H1 (cell line): ENCODE measurements at regions not wholly inside any gene's neighbourhood (a gene's known extent, or its start where the extent isn't known, plus 50 kb on each side); places are given as distances from the start of the nearest gene placed in this dataset.

Source experiments
- CTCF ChIA-PET: fragments of 300-600 bp; sonication (Branson Sonifier 250); formaldehyde crosslinking; loops from one replicate; lab custom pipeline; 2021; ENCODE audit not compliant: partially characterized antibody; lab: Charles Lee
- POLR2A ChIA-PET: fragments of 300-600 bp; sonication (Branson Sonifier 250); formaldehyde crosslinking; loops from one replicate; lab custom pipeline; 2021; ENCODE audit warnings: inconsistent platforms; ENCODE audit not compliant: partially characterized antibody; lab: Charles Lee
- DNase-seq, 2 experiments: peaks; one replicate each; pipeline versions ENCODE4 v3.0.0 to v3.0.0-alpha.2; 2010 to 2022; ENCODE audit warnings: low spot score in 2 of 2, low read depth in 1 of 2, mixed read lengths in 1 of 2
- FAIRE-seq: peaks from 2 replicates; lab custom pipeline; 2011; peaks lifted over from hg19 to GRCh38; lab: Jason Lieb, UNC
- H2AFZ ChIP-seq: 2 replicates; pipeline ENCODE4 v1.8.1; 2012; ENCODE audit warnings: low read length, inconsistent platforms
- H2AK5ac ChIP-seq: 2 replicates; pipeline ENCODE4 v1.6.1; 2013; ENCODE audit warnings: low read depth, low read length
- H2BK120ac ChIP-seq: replicated peaks from 2 replicates; pipeline ENCODE3; 2013; ENCODE audit warnings: low read depth, low read length, inconsistent platforms
- H2BK12ac ChIP-seq: 2 replicates; pipeline ENCODE4 v1.6.1; 2013; ENCODE audit warnings: low read depth, low read length
- H2BK15ac ChIP-seq: 2 replicates; pipeline ENCODE4 v1.6.1; 2013; ENCODE audit warnings: low read length
- H2BK20ac ChIP-seq: 2 replicates; pipeline ENCODE4 v1.6.1; 2013; ENCODE audit warnings: low read length
- H2BK5ac ChIP-seq: 2 replicates; pipeline ENCODE4 v1.6.1; 2013; ENCODE audit warnings: low read depth, low read length
- H3K14ac ChIP-seq: 2 replicates; pipeline ENCODE4 v1.6.1; 2013; ENCODE audit warnings: inconsistent platforms; ENCODE audit not compliant: insufficient read length
- H3K18ac ChIP-seq: 2 replicates; pipeline ENCODE4 v1.6.1; 2013; ENCODE audit warnings: low read length; ENCODE audit errors: extremely low read depth
- H3K23ac ChIP-seq: 2 replicates; pipeline ENCODE4 v1.6.1; 2013; ENCODE audit warnings: inconsistent platforms; ENCODE audit not compliant: insufficient read length
- H3K23me2 ChIP-seq: 2 replicates; pipeline ENCODE4 v1.6.1; 2013; ENCODE audit warnings: low read depth, low read length
- H3K27ac ChIP-seq: 2 replicates; pipeline ENCODE4 v1.6.1; 2011; ENCODE audit warnings: low read depth, low read length, inconsistent platforms
- H3K27me3 ChIP-seq, 4 experiments: replicated peaks in 1 of 4; 1 replicate in 1 of 4; 2 replicates in 3 of 4; pipeline versions ENCODE4 v1.6.1 to v1.8.1; 2011 to 2013; ENCODE audit warnings: low read length in 3 of 4, mild to moderate bottlenecking in 3 of 4, inconsistent platforms in 2 of 4, mixed read lengths in 2 of 4, moderate library complexity in 1 of 4; ENCODE audit not compliant: control insufficient read depth in 3 of 4, insufficient read depth in 3 of 4; ENCODE audit errors: extremely low read depth in 1 of 4
- H3K36me3 ChIP-seq, 4 experiments: 2 replicates each; pipeline versions ENCODE4 v1.6.1 to v1.8.1; 2011 to 2013; ENCODE audit warnings: mild to moderate bottlenecking in 4 of 4, low read length in 3 of 4, moderate library complexity in 2 of 4, control low read depth in 1 of 4, inconsistent platforms in 1 of 4; ENCODE audit not compliant: insufficient read depth in 4 of 4, control insufficient read depth in 2 of 4
- H3K4ac ChIP-seq: replicated peaks from 2 replicates; pipeline ENCODE3; 2013; ENCODE audit warnings: low read length, low read depth, mixed read lengths, inconsistent platforms; ENCODE audit not compliant: insufficient read length
- H3K4me1 ChIP-seq, 4 experiments: replicated peaks in 1 of 4; 1 replicate in 1 of 4; 2 replicates in 3 of 4; pipeline versions ENCODE4 v1.6.1 to v1.8.1; 2011 to 2013; ENCODE audit warnings: low read length in 3 of 4, inconsistent platforms in 2 of 4, mixed read lengths in 1 of 4; ENCODE audit not compliant: insufficient read depth in 4 of 4, control insufficient read depth in 3 of 4
- H3K4me2 ChIP-seq, 2 experiments: 2 replicates each; pipeline versions ENCODE4 v1.6.1 to v1.8.1; 2011 to 2013; ENCODE audit warnings: low read depth in 2 of 2, low read length in 2 of 2, control low read depth in 1 of 2, inconsistent platforms in 1 of 2, mild to moderate bottlenecking in 1 of 2; ENCODE audit not compliant: insufficient read depth in 1 of 2
- H3K4me3 ChIP-seq, 4 experiments: fragments of 200-600, 300-600 bp in 1 of 4; sonication (generic), shearing (Covaris generic), sonication (Bioruptor Twin) in 1 of 4; 2 replicates each; pipeline versions ENCODE4 v1.5.1 to v1.8.1; 2011 to 2016; ENCODE audit warnings: low read length in 4 of 4, low read depth in 3 of 4, control low read depth in 2 of 4, inconsistent platforms in 2 of 4, mild to moderate bottlenecking in 2 of 4, mixed read lengths in 1 of 4, moderate library complexity in 1 of 4; ENCODE audit not compliant: insufficient read depth in 2 of 4; ENCODE audit errors: extremely low read depth in 1 of 4
- H3K56ac ChIP-seq: replicated peaks from 2 replicates; pipeline ENCODE3; 2013; ENCODE audit warnings: low read depth, mild to moderate bottlenecking, mixed read lengths, low read length, inconsistent platforms; ENCODE audit not compliant: insufficient read length
- H3K79me1 ChIP-seq: 2 replicates; pipeline ENCODE4 v1.6.1; 2013; ENCODE audit warnings: low read depth, low read length, control low read depth
- H3K79me2 ChIP-seq, 2 experiments: 2 replicates each; pipeline versions ENCODE4 v1.6.1 to v1.8.1; 2012 to 2013; ENCODE audit warnings: low read length in 2 of 2, mild to moderate bottlenecking in 2 of 2, inconsistent platforms in 1 of 2; ENCODE audit not compliant: insufficient read depth in 2 of 2, control insufficient read depth in 1 of 2
- H3K9ac ChIP-seq, 4 experiments: replicated peaks in 1 of 4; 1 replicate in 1 of 4; 2 replicates in 3 of 4; pipeline versions ENCODE4 v1.6.1 to v1.8.1; 2011 to 2013; ENCODE audit warnings: low read depth in 3 of 4, low read length in 3 of 4, control low read depth in 2 of 4, mild to moderate bottlenecking in 2 of 4, moderate library complexity in 2 of 4, inconsistent platforms in 1 of 4; ENCODE audit errors: extremely low read depth in 1 of 4
- H3K9me3 ChIP-seq, 2 experiments: 2 replicates each; pipeline versions ENCODE4 v1.6.1 to v1.8.1; 2012 to 2013; ENCODE audit warnings: mild to moderate bottlenecking in 2 of 2, moderate library complexity in 2 of 2, control low read depth in 1 of 2, inconsistent platforms in 1 of 2, low read depth in 1 of 2, low read length in 1 of 2, mixed read lengths in 1 of 2; ENCODE audit not compliant: insufficient read depth in 2 of 2
- H4K20me1 ChIP-seq, 2 experiments: replicated peaks in 1 of 2; 2 replicates each; pipeline versions ENCODE3 to v1.8.1; 2011 to 2013; ENCODE audit warnings: inconsistent platforms in 2 of 2, low read length in 2 of 2, mild to moderate bottlenecking in 1 of 2; ENCODE audit not compliant: insufficient read depth in 2 of 2, control insufficient read depth in 1 of 2
- H4K5ac ChIP-seq: 2 replicates; pipeline ENCODE4 v1.6.1; 2013; ENCODE audit warnings: low read length, low read depth, mixed read lengths, inconsistent platforms; ENCODE audit not compliant: insufficient read length
- H4K8ac ChIP-seq: 2 replicates; pipeline ENCODE4 v1.8.0; 2013; ENCODE audit warnings: mild to moderate bottlenecking, moderate library complexity, low read length, inconsistent platforms; ENCODE audit not compliant: insufficient read depth; ENCODE audit errors: extremely low read depth
- H4K91ac ChIP-seq: replicated peaks from 2 replicates; pipeline ENCODE3; 2013; ENCODE audit warnings: low read length, mixed read lengths, inconsistent platforms; ENCODE audit not compliant: insufficient read length
- CHD1 ChIP-seq: IDR thresholded peaks from 2 replicates; pipeline ENCODE4 v1.6.1; 2012; ENCODE audit warnings: low read depth, low read length, improper control_type of control experiment
- FOSL1 ChIP-seq: IDR thresholded peaks from 2 replicates; pipeline ENCODE4 v1.6.1; 2011; ENCODE audit warnings: mild to moderate bottlenecking, low read depth, low read length, moderate library complexity; ENCODE audit not compliant: insufficient read depth
- KDM4A ChIP-seq: IDR thresholded peaks from one replicate; pipeline ENCODE4 v1.7.1; 2012; ENCODE audit warnings: low read depth, mild to moderate bottlenecking, moderate library complexity, low read length, inconsistent platforms; ENCODE audit not compliant: severe bottlenecking
- RBBP5 ChIP-seq: IDR thresholded peaks from 2 replicates; pipeline ENCODE4 v1.7.1; 2012; ENCODE audit warnings: low read depth, mild to moderate bottlenecking, inconsistent platforms, low read length, moderate library complexity, borderline replicate concordance
- RXRA ChIP-seq: IDR thresholded peaks from 2 replicates; pipeline ENCODE4 v1.6.1; 2011; ENCODE audit warnings: low read depth, mild to moderate bottlenecking, low read length, moderate library complexity; ENCODE audit not compliant: insufficient read depth
- WGBS, 2 experiments: shearing (Covaris generic) in 1 of 2; methylation state at CpG; one replicate each; pipeline versions ENCODE4 v1.1.6 to v1.1.7; 2013 to 2015; ENCODE audit warnings: low lambda C conversion rate in 2 of 2, mixed read lengths in 2 of 2, inconsistent platforms in 1 of 2, low coverage in 1 of 2, missing lambda C conversion rate in 1 of 2; ENCODE audit not compliant: insufficient replicate concordance in 2 of 2, insufficient coverage in 1 of 2, insufficient read length in 1 of 2; ENCODE audit errors: extremely low coverage in 1 of 2, missing lambda C conversion rate in 1 of 2; 5-methylcytosine and 5-hydroxymethylcytosine counted together

DNA sequence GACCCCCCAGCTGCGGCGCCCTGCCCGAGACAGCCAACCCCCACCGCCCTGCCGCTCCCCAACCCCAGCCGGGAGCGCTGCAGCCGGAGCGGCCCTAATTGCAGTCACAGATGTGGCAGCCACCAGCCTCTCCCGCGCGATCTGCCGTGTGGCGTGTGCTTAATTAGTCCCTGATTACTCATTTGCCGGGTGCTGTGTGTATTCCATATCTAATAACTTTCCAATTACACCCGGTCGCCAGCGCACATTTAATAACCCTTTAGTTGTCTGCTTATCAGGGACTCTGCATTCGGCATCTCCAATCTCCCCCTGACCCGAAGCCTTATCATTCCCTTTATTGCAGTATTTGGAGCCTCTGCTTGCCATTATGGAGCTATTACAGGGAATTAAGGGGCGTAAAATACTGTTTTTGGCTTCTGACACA lies 236.7 kb upstream of the CIBAR2 start:
- Histone ChIP-seq H2BK120ac (no peak overlapping the region), H4K8ac (no peak overlapping the region), H3K14ac (no peak overlapping the region), H2BK12ac (no peak overlapping the region), H3K36me3 (no peaks in the 10 kb centered on the region), H3K4me2 (no peak overlapping the region), H3K27ac (no peak overlapping the region), H4K91ac (no peak overlapping the region), H3K79me2 (no peaks in the 10 kb centered on the region), H2AFZ (no peak overlapping the region), H2BK15ac (no peak overlapping the region), H2AK5ac (no peak overlapping the region), H2BK5ac (no peak overlapping the region), H3K23me2 (peaks cover 9% of the 10 kb centered on the region; the same call in 1 of the 2 replicates), H3K18ac (no peak overlapping the region), H3K23ac (no peak overlapping the region), H3K9me3 (peaks cover 6 to 8% of the 10 kb centered on the region in 2 experiments; a peak in 3 of 4 replicates), H3K9ac (no peak overlapping the region), H3K4ac (no peak overlapping the region), H4K5ac (no peak overlapping the region), H3K4me1 (peaks cover 0 to 17% (median 3%) of the 10 kb centered on the region in 4 experiments; a peak in 4 of 7 replicates), H3K56ac (no peak overlapping the region), H3K79me1 (0 out of 2 replicates have a peak, but pooled peaks cover 2% of the 10 kb centered on the region), H3K4me3 (no peak overlapping the region), H2BK20ac (no peak overlapping the region), H3K27me3 (no peaks in the 10 kb centered on the region), H4K20me1 (peaks cover 5 to 13% of the 10 kb centered on the region in 2 experiments)
- no peak for FAIRE-seq
- CTCF ChIA-PET, result interaction anchor here (1.0 to 11.6 kb wide), 17 partner anchors 11 to 267 kb away, joined by 3 to 177 read pairs (median 10); no protein-coding TSS in a partner anchor
- WGBS, 2 experiments, result 91% methylated on average over 19 of the region's 21 CpGs; no CpG with 5 or more reads in 1 of the 2 experiments
- POLR2A ChIA-PET, result interaction anchor here (1.3 kb wide), 1 partner anchor 16 kb away, joined by 3 read pairs; no protein-coding TSS in a partner anchor
- TF ChIP-seq FOSL1 (no peak), KDM4A (no peak), RXRA (no peak), CHD1 (no peak), RBBP5 (no peak)
- no peak for DNase-seq
